Tibial nerve (tissue), 3 donors: ENCODE measurements at regions not wholly inside any gene's neighbourhood (a gene's known extent, or its start where the extent isn't known, plus 50 kb on each side); places are given as distances from the start of the nearest gene placed in this dataset.

Source experiments
- EP300 ChIP-seq, 2 donors: sonication (generic); formaldehyde crosslinking; IDR thresholded peaks; one replicate each; pipeline ENCODE4 v1.6.1; 2017; ENCODE audit warnings: antibody characterized with exemption in 2 of 2, mild to moderate bottlenecking in 1 of 2
- POLR2A ChIP-seq, 2 donors: fragments of 450-650 bp; IDR thresholded peaks; one replicate each; pipeline ENCODE4 v1.6.1; 2017; ENCODE audit warnings: antibody characterized with exemption in 2 of 2, mild to moderate bottlenecking in 2 of 2, moderate library complexity in 2 of 2

GRCh38 chr9:13443346-13444244 lies 164.1 kb upstream of the MPDZ start:
- TF ChIP-seq POLR2A (IDR thresholded peaks at IDR 0.05) (no peak), EP300 (IDR thresholded peaks at IDR 0.05) (no peak)
